ENCODE measurements at regions not wholly inside any gene's neighbourhood (a gene's known extent, or its start where the extent isn't known, plus 50 kb on each side); places are given as distances from the start of the nearest gene placed in this dataset.
"Not testable (repeated sequence)": the region's sequence is repeated elsewhere in the genome, so short reads cannot be mapped to it uniquely, and the experiment has no call there.

DNA sequence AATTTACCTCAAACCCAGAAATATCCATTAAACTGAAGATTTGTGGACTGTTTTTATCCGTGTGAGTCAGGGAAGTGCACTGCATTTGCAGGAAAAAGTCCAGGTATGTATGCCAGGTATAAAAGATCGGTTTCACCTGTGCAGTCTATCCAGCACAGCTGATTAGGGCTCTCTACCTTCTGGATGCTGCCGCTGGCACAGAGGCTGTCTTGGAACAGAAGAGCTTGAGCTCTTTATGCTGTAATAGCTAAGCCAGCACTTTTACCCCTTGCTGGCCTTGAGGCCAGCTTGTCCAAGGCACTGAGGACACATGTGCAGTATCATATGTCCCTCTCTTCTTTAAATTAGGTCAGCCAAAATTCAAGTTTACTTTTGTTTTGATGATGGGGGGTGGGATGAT lies 851.0 kb downstream of the DIAPH3 start:
- no peaks in the 10 kb centered on the region for H3K4me1 ChIP-seq (ENCODE audit: control insufficient read depth, insufficient read depth, low read length)
- H3K9me3 ChIP-seq (ENCODE audit: control insufficient read depth, insufficient read depth, low read depth, low read length), result peaks cover 6% of the 10 kb centered on the region; the same call in 1 of the 2 replicates
- H3K27me3 ChIP-seq (ENCODE audit: control insufficient read depth, insufficient read depth, low read length), result no peaks in the 10 kb centered on the region
- no peaks in the 10 kb centered on the region for H3K36me3 ChIP-seq (ENCODE audit: control insufficient read depth, insufficient read depth, low read length)
- no peak overlapping the region for H3K27ac ChIP-seq (ENCODE audit: low read depth, low read length)
- no peak overlapping the region for H3K4me3 ChIP-seq (ENCODE audit: low read depth, low read length)
- H3K9ac ChIP-seq (ENCODE audit: low read length), result no peak overlapping the region

DNA sequence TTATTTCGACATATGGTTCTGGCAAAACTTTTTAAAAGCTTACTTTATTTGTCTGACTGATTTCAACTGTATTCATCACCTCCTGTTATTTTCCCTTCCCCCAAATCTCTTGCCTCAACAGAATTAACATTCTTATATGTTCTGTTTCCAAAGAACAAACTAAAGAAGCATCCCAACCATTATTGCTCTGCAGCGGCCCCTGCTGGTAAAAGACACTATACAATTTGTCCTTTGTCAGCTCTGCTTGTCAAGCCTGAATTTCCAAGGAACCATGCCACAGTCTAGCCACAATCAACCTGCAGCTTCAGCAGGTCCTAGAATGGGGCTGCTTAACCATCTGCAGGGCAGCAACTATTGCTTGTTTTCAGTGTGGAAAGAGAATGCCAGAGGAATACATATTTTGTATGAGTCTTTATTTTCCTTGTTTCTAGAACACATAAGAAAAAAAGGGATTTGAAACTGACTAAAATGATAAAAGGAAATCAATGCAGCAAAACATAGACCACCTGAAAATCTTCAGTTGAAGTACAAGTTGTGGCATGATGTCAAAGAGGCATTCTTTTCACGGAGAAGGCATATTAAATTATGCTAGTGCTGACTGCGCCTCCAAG lies 845.3 kb downstream of the DIAPH3 start:
- no peak overlapping the region for H3K4me3 ChIP-seq (ENCODE audit: low read depth, low read length)
- no peaks in the 10 kb centered on the region for H3K9me3 ChIP-seq (ENCODE audit: control insufficient read depth, insufficient read depth, low read depth, low read length)
- no peak overlapping the region for H3K27ac ChIP-seq (ENCODE audit: low read depth, low read length)
- H3K4me1 ChIP-seq (ENCODE audit: control insufficient read depth, insufficient read depth, low read length), result no peaks in the 10 kb centered on the region
- no peak overlapping the region for H3K9ac ChIP-seq (ENCODE audit: low read length)
- H3K27me3 ChIP-seq (ENCODE audit: control insufficient read depth, insufficient read depth, low read length), result no peaks in the 10 kb centered on the region
- H3K36me3 ChIP-seq (ENCODE audit: control insufficient read depth, insufficient read depth, low read length), result no peaks in the 10 kb centered on the region

DNA sequence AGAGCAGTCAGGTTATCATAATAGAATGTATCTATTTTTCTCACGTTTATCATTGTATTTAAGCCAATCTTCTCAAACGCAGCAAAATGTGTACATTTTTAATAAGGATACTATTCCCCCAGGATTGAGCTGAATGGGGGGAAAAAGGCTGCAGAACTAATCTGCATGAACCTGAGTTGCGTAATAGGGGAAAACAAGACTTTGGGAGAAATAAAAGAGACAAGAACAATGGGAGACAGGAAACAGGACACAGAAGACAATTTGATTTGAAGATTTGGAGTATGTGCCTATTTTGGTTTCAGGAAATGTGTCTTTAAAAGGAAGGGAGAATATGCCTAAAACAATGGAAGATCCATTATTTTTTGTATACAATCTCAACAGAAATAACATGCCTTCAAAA lies 844.5 kb downstream of the DIAPH3 start:
- H3K4me3 ChIP-seq (ENCODE audit: low read depth, low read length), result no peak overlapping the region
- H3K27ac ChIP-seq (ENCODE audit: low read depth, low read length), result no peak overlapping the region
- H3K9me3 ChIP-seq (ENCODE audit: control insufficient read depth, insufficient read depth, low read depth, low read length), result no peaks in the 10 kb centered on the region
- no peaks in the 10 kb centered on the region for H3K4me1 ChIP-seq (ENCODE audit: control insufficient read depth, insufficient read depth, low read length)
- no peaks in the 10 kb centered on the region for H3K36me3 ChIP-seq (ENCODE audit: control insufficient read depth, insufficient read depth, low read length)
- H3K27me3 ChIP-seq (ENCODE audit: control insufficient read depth, insufficient read depth, low read length), result no peaks in the 10 kb centered on the region
- H3K9ac ChIP-seq (ENCODE audit: low read length), result no peak overlapping the region

DNA sequence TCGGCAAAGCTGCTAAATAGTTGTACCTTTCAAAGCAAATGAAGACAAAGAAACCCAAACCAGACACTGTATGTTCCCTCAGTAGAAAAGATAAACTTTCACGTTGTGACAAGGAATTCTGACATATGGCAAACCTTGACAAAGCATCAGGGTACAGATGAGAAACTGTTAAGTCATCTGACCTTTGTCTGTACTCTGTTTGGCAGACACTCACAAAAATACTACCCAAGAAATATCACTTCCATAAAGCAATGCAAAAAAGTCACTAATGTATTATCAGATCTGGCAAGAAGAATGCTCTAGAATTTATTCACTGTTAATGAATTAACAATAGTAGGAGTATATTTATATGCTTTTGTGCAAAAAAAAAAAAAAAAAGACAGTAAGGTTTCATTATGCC lies 843.7 kb downstream of the DIAPH3 start:
- Histone ChIP-seq H3K9ac (ENCODE audit: low read length) (no peak overlapping the region), H3K4me3 (ENCODE audit: low read depth, low read length) (no peak overlapping the region), H3K36me3 (ENCODE audit: control insufficient read depth, insufficient read depth, low read length) (no peaks in the 10 kb centered on the region), H3K9me3 (ENCODE audit: control insufficient read depth, insufficient read depth, low read depth, low read length) (no peaks in the 10 kb centered on the region), H3K27me3 (ENCODE audit: control insufficient read depth, insufficient read depth, low read length) (no peaks in the 10 kb centered on the region), H3K4me1 (ENCODE audit: control insufficient read depth, insufficient read depth, low read length) (no peaks in the 10 kb centered on the region), H3K27ac (ENCODE audit: low read depth, low read length) (no peak overlapping the region)

DNA sequence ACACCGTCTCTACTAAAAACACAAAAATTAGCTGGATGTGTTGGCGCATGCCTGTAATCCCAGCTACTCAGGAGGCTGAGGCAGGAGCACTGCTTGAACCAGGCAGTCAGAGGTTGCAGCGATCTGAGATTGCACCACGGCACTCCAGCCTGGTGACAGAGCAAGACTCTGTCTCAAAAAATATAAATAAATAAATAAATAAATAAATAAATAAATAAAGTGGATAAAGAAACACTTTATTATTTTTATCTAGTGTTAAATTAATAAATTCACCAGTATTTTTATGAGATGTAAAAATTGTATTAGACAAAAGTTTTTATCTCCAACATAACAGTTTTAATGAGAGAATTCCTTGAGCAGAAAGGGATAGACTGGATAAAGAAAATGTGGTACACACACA lies 839.3 kb downstream of the DIAPH3 start:
- not testable (repeated sequence) for H3K9me3 ChIP-seq (ENCODE audit: control insufficient read depth, insufficient read depth, low read depth, low read length); H3K4me3 ChIP-seq (ENCODE audit: low read depth, low read length); H3K36me3 ChIP-seq (ENCODE audit: control insufficient read depth, insufficient read depth, low read length); H3K27me3 ChIP-seq (ENCODE audit: control insufficient read depth, insufficient read depth, low read length); H3K9ac ChIP-seq (ENCODE audit: low read length); H3K4me1 ChIP-seq (ENCODE audit: control insufficient read depth, insufficient read depth, low read length); H3K27ac ChIP-seq (ENCODE audit: low read depth, low read length)

DNA sequence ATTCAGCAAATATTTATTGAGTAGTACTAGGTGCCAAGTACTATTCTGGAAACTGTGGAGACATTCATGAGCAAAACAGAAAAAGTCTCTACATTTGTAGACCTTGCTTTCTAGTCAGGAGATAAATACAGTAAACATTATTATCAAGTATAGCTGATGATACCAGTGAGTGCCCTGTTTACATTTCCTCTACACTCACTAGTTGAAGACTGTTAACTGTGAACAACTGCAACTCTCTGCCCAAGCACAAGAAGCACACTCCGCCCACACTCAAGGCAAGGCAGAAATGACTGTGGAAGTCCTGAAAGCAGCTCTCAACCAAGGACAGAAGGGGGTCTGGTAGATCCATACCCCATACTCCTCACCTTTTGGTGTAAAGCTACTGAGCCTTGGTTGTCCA lies 837.0 kb downstream of the DIAPH3 start:
- Histone ChIP-seq H3K4me3 (ENCODE audit: low read depth, low read length) (no peak overlapping the region), H3K27ac (ENCODE audit: low read depth, low read length) (no peak overlapping the region), H3K9ac (ENCODE audit: low read length) (no peak overlapping the region), H3K27me3 (ENCODE audit: control insufficient read depth, insufficient read depth, low read length) (no peaks in the 10 kb centered on the region), H3K4me1 (ENCODE audit: control insufficient read depth, insufficient read depth, low read length) (no peaks in the 10 kb centered on the region), H3K36me3 (ENCODE audit: control insufficient read depth, insufficient read depth, low read length) (no peaks in the 10 kb centered on the region), H3K9me3 (ENCODE audit: control insufficient read depth, insufficient read depth, low read depth, low read length) (no peaks in the 10 kb centered on the region)

DNA sequence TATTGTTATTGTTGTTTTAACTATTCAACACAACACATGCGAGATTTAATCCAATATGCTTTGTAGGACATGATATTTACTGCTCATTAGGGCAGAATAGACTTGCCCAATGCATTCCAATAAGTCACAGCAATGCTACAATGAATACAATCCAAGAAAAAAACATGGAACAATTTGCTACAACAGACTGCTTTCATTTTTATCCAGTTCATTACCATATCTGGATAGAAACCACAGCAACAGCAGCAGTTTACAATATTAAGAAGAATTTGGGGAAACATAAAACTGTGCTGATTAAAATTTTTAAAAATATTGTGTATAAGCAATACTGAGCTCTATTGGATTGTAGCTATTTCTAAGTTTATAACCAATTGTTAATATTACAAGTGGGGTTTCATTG lies 833.0 kb downstream of the DIAPH3 start:
- Histone ChIP-seq H3K36me3 (ENCODE audit: control insufficient read depth, insufficient read depth, low read length) (no peaks in the 10 kb centered on the region), H3K4me1 (ENCODE audit: control insufficient read depth, insufficient read depth, low read length) (no peaks in the 10 kb centered on the region), H3K4me3 (ENCODE audit: low read depth, low read length) (no peak overlapping the region), H3K9me3 (ENCODE audit: control insufficient read depth, insufficient read depth, low read depth, low read length) (no peaks in the 10 kb centered on the region), H3K27ac (ENCODE audit: low read depth, low read length) (no peak overlapping the region), H3K9ac (ENCODE audit: low read length) (no peak overlapping the region), H3K27me3 (ENCODE audit: control insufficient read depth, insufficient read depth, low read length) (no peaks in the 10 kb centered on the region)

DNA sequence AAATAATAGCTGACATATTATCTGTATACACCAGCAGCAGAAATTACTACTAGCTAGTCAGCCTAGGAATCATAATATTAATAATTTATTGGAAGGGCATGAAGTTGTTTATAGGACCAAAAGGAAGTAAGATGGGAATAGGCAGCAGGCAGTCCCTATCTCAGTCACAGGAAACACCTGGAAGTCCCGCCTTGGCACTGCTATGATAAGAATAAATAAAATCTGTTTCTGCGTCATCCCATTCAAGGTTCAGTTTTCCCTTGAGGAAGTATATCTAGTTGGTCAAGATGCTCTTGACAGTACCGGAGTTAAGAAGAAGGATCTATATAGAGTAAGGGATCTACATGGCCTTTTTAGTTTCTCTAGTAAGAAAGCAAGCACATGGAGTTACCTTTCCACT lies 830.8 kb downstream of the DIAPH3 start:
- no peaks in the 10 kb centered on the region for H3K4me1 ChIP-seq (ENCODE audit: control insufficient read depth, insufficient read depth, low read length)
- no peak overlapping the region for H3K9ac ChIP-seq (ENCODE audit: low read length)
- no peak overlapping the region for H3K4me3 ChIP-seq (ENCODE audit: low read depth, low read length)
- no peaks in the 10 kb centered on the region for H3K9me3 ChIP-seq (ENCODE audit: control insufficient read depth, insufficient read depth, low read depth, low read length)
- H3K27ac ChIP-seq (ENCODE audit: low read depth, low read length), result no peak overlapping the region
- no peaks in the 10 kb centered on the region for H3K27me3 ChIP-seq (ENCODE audit: control insufficient read depth, insufficient read depth, low read length)
- no peaks in the 10 kb centered on the region for H3K36me3 ChIP-seq (ENCODE audit: control insufficient read depth, insufficient read depth, low read length)

DNA sequence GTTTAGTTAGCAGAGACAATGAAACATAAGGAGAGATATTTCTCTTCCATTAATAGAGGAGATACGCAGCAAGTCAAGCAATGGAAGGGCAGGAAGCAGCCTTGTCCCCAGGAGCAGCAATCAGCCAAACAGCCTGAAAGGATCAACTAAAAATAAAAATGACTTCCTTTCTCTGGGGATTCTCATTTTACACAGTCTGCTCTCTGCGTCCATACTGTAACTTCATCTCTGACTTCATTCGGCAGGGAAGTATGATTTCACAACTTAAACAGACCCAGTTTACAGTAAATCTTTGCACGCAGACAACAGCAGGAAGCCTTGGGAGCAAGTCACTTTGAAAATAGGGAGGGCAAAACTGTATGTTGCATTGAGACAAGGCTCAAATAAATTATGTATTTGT lies 826.7 kb downstream of the DIAPH3 start:
- Histone ChIP-seq H3K4me3 (ENCODE audit: low read depth, low read length) (no peak overlapping the region), H3K27me3 (ENCODE audit: control insufficient read depth, insufficient read depth, low read length) (no peaks in the 10 kb centered on the region), H3K27ac (ENCODE audit: low read depth, low read length) (no peak overlapping the region), H3K9ac (ENCODE audit: low read length) (no peak overlapping the region), H3K9me3 (ENCODE audit: control insufficient read depth, insufficient read depth, low read depth, low read length) (no peaks in the 10 kb centered on the region), H3K4me1 (ENCODE audit: control insufficient read depth, insufficient read depth, low read length) (no peaks in the 10 kb centered on the region), H3K36me3 (ENCODE audit: control insufficient read depth, insufficient read depth, low read length) (no peaks in the 10 kb centered on the region)

DNA sequence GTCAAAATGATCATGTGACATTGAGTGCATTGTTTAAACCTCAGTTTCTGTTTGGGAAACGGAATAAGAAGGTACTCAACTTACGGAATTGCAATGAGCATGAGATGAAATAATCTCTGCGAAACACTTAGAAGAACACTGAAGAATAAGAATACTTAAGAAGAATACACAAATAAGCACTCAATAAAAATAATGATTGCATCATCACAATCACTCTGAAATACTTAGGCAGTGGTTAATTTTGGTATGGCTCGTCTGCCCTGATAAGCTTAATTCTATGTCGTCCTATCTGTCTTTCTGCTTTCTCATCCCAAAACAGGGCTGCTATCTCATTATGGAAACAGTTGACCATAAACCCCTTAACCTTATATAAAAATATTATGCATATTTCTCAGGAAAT lies 823.6 kb downstream of the DIAPH3 start:
- H3K27ac ChIP-seq (ENCODE audit: low read depth, low read length), result no peak overlapping the region
- H3K9ac ChIP-seq (ENCODE audit: low read length), result no peak overlapping the region
- no peaks in the 10 kb centered on the region for H3K4me1 ChIP-seq (ENCODE audit: control insufficient read depth, insufficient read depth, low read length)
- no peak overlapping the region for H3K4me3 ChIP-seq (ENCODE audit: low read depth, low read length)
- no peaks in the 10 kb centered on the region for H3K9me3 ChIP-seq (ENCODE audit: control insufficient read depth, insufficient read depth, low read depth, low read length)
- H3K36me3 ChIP-seq (ENCODE audit: control insufficient read depth, insufficient read depth, low read length), result no peaks in the 10 kb centered on the region
- no peaks in the 10 kb centered on the region for H3K27me3 ChIP-seq (ENCODE audit: control insufficient read depth, insufficient read depth, low read length)

DNA sequence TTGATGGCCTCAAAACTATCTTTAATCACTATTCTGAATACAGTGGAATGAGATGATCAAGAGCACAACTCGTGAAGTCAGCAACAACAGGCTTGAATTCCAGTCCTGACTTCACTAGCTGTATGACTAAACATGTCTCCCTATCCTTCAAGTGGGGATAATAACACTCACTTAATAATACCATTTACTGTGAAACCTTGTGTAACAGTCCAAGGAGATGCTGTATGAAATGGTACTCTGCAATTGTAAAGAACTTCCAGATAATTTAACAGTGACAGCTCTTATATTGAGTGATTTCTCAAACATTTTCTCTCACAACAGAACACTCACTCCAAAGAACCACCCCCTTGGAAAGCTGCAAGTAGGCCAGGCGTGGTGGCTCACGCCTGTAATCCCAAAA lies 823.1 kb downstream of the DIAPH3 start:
- no peak overlapping the region for H3K4me3 ChIP-seq (ENCODE audit: low read depth, low read length)
- no peaks in the 10 kb centered on the region for H3K27me3 ChIP-seq (ENCODE audit: control insufficient read depth, insufficient read depth, low read length)
- no peaks in the 10 kb centered on the region for H3K36me3 ChIP-seq (ENCODE audit: control insufficient read depth, insufficient read depth, low read length)
- no peak overlapping the region for H3K27ac ChIP-seq (ENCODE audit: low read depth, low read length)
- H3K4me1 ChIP-seq (ENCODE audit: control insufficient read depth, insufficient read depth, low read length), result no peaks in the 10 kb centered on the region
- H3K9me3 ChIP-seq (ENCODE audit: control insufficient read depth, insufficient read depth, low read depth, low read length), result no peaks in the 10 kb centered on the region
- H3K9ac ChIP-seq (ENCODE audit: low read length), result no peak overlapping the region

DNA sequence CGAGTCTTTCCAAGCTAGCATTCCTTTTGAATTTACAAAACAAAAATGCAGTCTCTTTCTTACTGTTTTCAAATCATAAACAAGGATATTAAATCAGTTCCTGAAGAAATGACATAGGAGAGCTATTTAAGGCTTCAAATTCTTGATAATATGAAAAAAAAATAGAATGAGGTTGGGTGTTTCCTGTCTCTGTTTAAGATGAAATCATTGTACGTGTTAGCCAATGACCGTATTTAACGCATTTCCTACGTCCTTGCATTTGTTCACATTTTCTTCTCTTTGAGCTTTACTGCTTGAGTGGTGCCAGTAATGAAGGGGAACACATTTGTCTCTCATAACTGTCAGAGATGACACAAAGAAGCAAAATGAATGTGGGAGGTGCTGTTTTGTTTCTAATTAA lies 821.3 kb downstream of the DIAPH3 start:
- Histone ChIP-seq H3K36me3 (ENCODE audit: control insufficient read depth, insufficient read depth, low read length) (no peaks in the 10 kb centered on the region), H3K4me1 (ENCODE audit: control insufficient read depth, insufficient read depth, low read length) (no peaks in the 10 kb centered on the region), H3K9me3 (ENCODE audit: control insufficient read depth, insufficient read depth, low read depth, low read length) (no peaks in the 10 kb centered on the region), H3K27ac (ENCODE audit: low read depth, low read length) (no peak overlapping the region), H3K27me3 (ENCODE audit: control insufficient read depth, insufficient read depth, low read length) (no peaks in the 10 kb centered on the region), H3K9ac (ENCODE audit: low read length) (no peak overlapping the region), H3K4me3 (ENCODE audit: low read depth, low read length) (no peak overlapping the region)
